ENCODE measurements at regions not wholly inside any gene's neighbourhood (a gene's known extent, or its start where the extent isn't known, plus 50 kb on each side); places are given as distances from the start of the nearest gene placed in this dataset.

- Histone ChIP-seq H2AFZ (ENCODE audit: low read depth, low read length) (no peak overlapping the region), H3K9ac (ENCODE audit: low read length) (no peak overlapping the region), H3K79me2 (ENCODE audit: low read length) (no peaks in the 10 kb centered on the region), H3K9me3 (ENCODE audit: insufficient read depth, low read length) (no peaks in the 10 kb centered on the region), H4K20me1 (ENCODE audit: insufficient read depth, low read length) (no peaks in the 10 kb centered on the region), H3K4me3 (ENCODE audit: low read length) (no peak overlapping the region), H3K27me3 (ENCODE audit: low read depth, low read length) (peaks cover 3% of the 10 kb centered on the region; the same call in 1 of the 2 replicates), H3K4me2 (ENCODE audit: low read length) (no peak overlapping the region), H3K36me3 (replicated peaks; ENCODE audit: low read depth, low read length) (no peaks in the 10 kb centered on the region), H3K4me1 (ENCODE audit: low read length) (peaks cover 11% of the 10 kb centered on the region), H3K27ac (ENCODE audit: low read length) (no peak overlapping the region)
- TF ChIP-seq, protein P1, sequence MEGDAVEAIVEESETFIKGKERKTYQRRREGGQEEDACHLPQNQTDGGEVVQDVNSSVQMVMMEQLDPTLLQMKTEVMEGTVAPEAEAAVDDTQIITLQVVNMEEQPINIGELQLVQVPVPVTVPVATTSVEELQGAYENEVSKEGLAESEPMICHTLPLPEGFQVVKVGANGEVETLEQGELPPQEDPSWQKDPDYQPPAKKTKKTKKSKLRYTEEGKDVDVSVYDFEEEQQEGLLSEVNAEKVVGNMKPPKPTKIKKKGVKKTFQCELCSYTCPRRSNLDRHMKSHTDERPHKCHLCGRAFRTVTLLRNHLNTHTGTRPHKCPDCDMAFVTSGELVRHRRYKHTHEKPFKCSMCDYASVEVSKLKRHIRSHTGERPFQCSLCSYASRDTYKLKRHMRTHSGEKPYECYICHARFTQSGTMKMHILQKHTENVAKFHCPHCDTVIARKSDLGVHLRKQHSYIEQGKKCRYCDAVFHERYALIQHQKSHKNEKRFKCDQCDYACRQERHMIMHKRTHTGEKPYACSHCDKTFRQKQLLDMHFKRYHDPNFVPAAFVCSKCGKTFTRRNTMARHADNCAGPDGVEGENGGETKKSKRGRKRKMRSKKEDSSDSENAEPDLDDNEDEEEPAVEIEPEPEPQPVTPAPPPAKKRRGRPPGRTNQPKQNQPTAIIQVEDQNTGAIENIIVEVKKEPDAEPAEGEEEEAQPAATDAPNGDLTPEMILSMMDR (IDR thresholded peaks at IDR 0.05; ENCODE audit: low read depth, low read length), result no peak
- TF ChIP-seq EZH2phosphoT487 (IDR thresholded peaks at IDR 0.05; ENCODE audit: low read depth), result no peak
Observed at GRCh38 chr2:207394812-207395534, 134.8 kb upstream of the CREB1 start.

GRCh38 chr2:207395535-207396251, 134.1 kb upstream of the CREB1 start:
- Histone ChIP-seq H2AFZ (ENCODE audit: low read depth, low read length) (no peak overlapping the region), H3K9ac (ENCODE audit: low read length) (no peak overlapping the region), H3K36me3 (replicated peaks; ENCODE audit: low read depth, low read length) (no peaks in the 10 kb centered on the region), H3K4me2 (ENCODE audit: low read length) (no peak overlapping the region), H3K27ac (ENCODE audit: low read length) (no peak overlapping the region), H3K4me1 (ENCODE audit: low read length) (peaks cover 11% of the 10 kb centered on the region), H4K20me1 (ENCODE audit: insufficient read depth, low read length) (no peaks in the 10 kb centered on the region), H3K9me3 (ENCODE audit: insufficient read depth, low read length) (no peaks in the 10 kb centered on the region), H3K79me2 (ENCODE audit: low read length) (no peaks in the 10 kb centered on the region), H3K27me3 (ENCODE audit: low read depth, low read length) (peaks cover 3% of the 10 kb centered on the region; the same call in 1 of the 2 replicates), H3K4me3 (ENCODE audit: low read length) (no peak overlapping the region)
- TF ChIP-seq EZH2phosphoT487 (IDR thresholded peaks at IDR 0.05; ENCODE audit: low read depth), result no peak
- TF ChIP-seq, protein P1 (IDR thresholded peaks at IDR 0.05; ENCODE audit: low read depth, low read length), result no peak

- TF ChIP-seq, protein P1 (IDR thresholded peaks at IDR 0.05; ENCODE audit: low read depth, low read length), result no peak
- TF ChIP-seq EZH2phosphoT487 (IDR thresholded peaks at IDR 0.05; ENCODE audit: low read depth), result no peak
- H3K4me1 ChIP-seq (ENCODE audit: low read length), result peaks cover 11% of the 10 kb centered on the region
- no peak overlapping the region for H3K9ac ChIP-seq (ENCODE audit: low read length)
- H3K9me3 ChIP-seq (ENCODE audit: insufficient read depth, low read length), result no peaks in the 10 kb centered on the region
- H3K27ac ChIP-seq (ENCODE audit: low read length), result no peak overlapping the region
- H3K79me2 ChIP-seq (ENCODE audit: low read length), result no peaks in the 10 kb centered on the region
- H4K20me1 ChIP-seq (ENCODE audit: insufficient read depth, low read length), result no peaks in the 10 kb centered on the region
- no peaks in the 10 kb centered on the region for H3K36me3 ChIP-seq (replicated peaks; ENCODE audit: low read depth, low read length)
- H3K4me2 ChIP-seq (ENCODE audit: low read length), result peak overlapping the region; percentile 34
- H2AFZ ChIP-seq (ENCODE audit: low read depth, low read length), result no peak overlapping the region
- H3K27me3 ChIP-seq (ENCODE audit: low read depth, low read length), result peaks cover 3% of the 10 kb centered on the region; the same call in 1 of the 2 replicates
- no peak overlapping the region; the same call in 1 of the 2 replicates for H3K4me3 ChIP-seq (ENCODE audit: low read length)
Observed at GRCh38 chr2:207397917-207398655, 131.7 kb upstream of the CREB1 start.

GRCh38 chr2:207399301-207399700, 130.5 kb upstream of the CREB1 start:
- Histone ChIP-seq H3K4me1 (ENCODE audit: low read length) (peaks cover 11% of the 10 kb centered on the region), H4K20me1 (ENCODE audit: insufficient read depth, low read length) (no peaks in the 10 kb centered on the region), H3K27ac (ENCODE audit: low read length) (no peak overlapping the region), H3K9me3 (ENCODE audit: insufficient read depth, low read length) (no peaks in the 10 kb centered on the region), H2AFZ (ENCODE audit: low read depth, low read length) (no peak overlapping the region), H3K79me2 (ENCODE audit: low read length) (no peaks in the 10 kb centered on the region), H3K27me3 (ENCODE audit: low read depth, low read length) (peaks cover 4% of the 10 kb centered on the region; the same call in 1 of the 2 replicates), H3K4me3 (ENCODE audit: low read length) (no peak overlapping the region), H3K36me3 (replicated peaks; ENCODE audit: low read depth, low read length) (no peaks in the 10 kb centered on the region), H3K4me2 (ENCODE audit: low read length) (no peak overlapping the region), H3K9ac (ENCODE audit: low read length) (no peak overlapping the region)
- TF ChIP-seq, protein P1 (IDR thresholded peaks at IDR 0.05; ENCODE audit: low read depth, low read length), result no peak
- TF ChIP-seq EZH2phosphoT487 (IDR thresholded peaks at IDR 0.05; ENCODE audit: low read depth), result no peak

Measured in OCI-LY3 (cell line).